Uterus (tissue), 2 donors: ENCODE measurements at regions not wholly inside any gene's neighbourhood (a gene's known extent, or its start where the extent isn't known, plus 50 kb on each side); places are given as distances from the start of the nearest gene placed in this dataset.

Experiments
- CTCF ChIP-seq, 4 experiments: fragments of 200-600 bp in 2 of 4; fragments of 450-650 bp in 2 of 4; sonication (generic) in 2 of 4; IDR thresholded peaks; one replicate each; pipeline ENCODE4 v1.5.1; 2016 to 2019; ENCODE audit warnings: antibody characterized with exemption in 4 of 4, mild to moderate bottlenecking in 2 of 4, moderate library complexity in 1 of 4
- POLR2A ChIP-seq, 2 donors: fragments of 450-650 bp; IDR thresholded peaks; one replicate each; pipeline ENCODE4 v1.6.1; 2016; ENCODE audit warnings: antibody characterized with exemption in 2 of 2, mild to moderate bottlenecking in 1 of 2, moderate library complexity in 1 of 2

GRCh38 chr4:33709247-33709646, 2535.1 kb downstream of the ARAP2 start:
- TF ChIP-seq CTCF (IDR thresholded peaks at IDR 0.05) = no peak
- no peak for TF ChIP-seq POLR2A (IDR thresholded peaks at IDR 0.05)
